ENCODE measurements at regions not wholly inside any gene's neighbourhood (a gene's known extent, or its start where the extent isn't known, plus 50 kb on each side); places are given as distances from the start of the nearest gene placed in this dataset.

- TF ChIP-seq CTCF (IDR thresholded peaks at IDR 0.05; ENCODE audit: poor library complexity, severe bottlenecking) (no peak), EP300 (conservative IDR thresholded peaks at IDR 0.05; ENCODE audit: poor library complexity, severe bottlenecking) (no peak), EZH2 (IDR thresholded peaks at IDR 0.05; ENCODE audit: borderline replicate concordance, insufficient read depth, low read length, poor library complexity, severe bottlenecking) (no peak), SMC3 (conservative IDR thresholded peaks at IDR 0.05; ENCODE audit: poor library complexity) (no peak), TAF1 (IDR thresholded peaks at IDR 0.05; ENCODE audit: low read depth) (no peak), RAD21 (conservative IDR thresholded peaks at IDR 0.05) (no peak), POLR2AphosphoS5 (IDR thresholded peaks at IDR 0.05) (no peak), MXI1 (conservative IDR thresholded peaks at IDR 0.05; ENCODE audit: poor library complexity, severe bottlenecking) (no peak)
- TF ChIP-seq, protein P1, sequence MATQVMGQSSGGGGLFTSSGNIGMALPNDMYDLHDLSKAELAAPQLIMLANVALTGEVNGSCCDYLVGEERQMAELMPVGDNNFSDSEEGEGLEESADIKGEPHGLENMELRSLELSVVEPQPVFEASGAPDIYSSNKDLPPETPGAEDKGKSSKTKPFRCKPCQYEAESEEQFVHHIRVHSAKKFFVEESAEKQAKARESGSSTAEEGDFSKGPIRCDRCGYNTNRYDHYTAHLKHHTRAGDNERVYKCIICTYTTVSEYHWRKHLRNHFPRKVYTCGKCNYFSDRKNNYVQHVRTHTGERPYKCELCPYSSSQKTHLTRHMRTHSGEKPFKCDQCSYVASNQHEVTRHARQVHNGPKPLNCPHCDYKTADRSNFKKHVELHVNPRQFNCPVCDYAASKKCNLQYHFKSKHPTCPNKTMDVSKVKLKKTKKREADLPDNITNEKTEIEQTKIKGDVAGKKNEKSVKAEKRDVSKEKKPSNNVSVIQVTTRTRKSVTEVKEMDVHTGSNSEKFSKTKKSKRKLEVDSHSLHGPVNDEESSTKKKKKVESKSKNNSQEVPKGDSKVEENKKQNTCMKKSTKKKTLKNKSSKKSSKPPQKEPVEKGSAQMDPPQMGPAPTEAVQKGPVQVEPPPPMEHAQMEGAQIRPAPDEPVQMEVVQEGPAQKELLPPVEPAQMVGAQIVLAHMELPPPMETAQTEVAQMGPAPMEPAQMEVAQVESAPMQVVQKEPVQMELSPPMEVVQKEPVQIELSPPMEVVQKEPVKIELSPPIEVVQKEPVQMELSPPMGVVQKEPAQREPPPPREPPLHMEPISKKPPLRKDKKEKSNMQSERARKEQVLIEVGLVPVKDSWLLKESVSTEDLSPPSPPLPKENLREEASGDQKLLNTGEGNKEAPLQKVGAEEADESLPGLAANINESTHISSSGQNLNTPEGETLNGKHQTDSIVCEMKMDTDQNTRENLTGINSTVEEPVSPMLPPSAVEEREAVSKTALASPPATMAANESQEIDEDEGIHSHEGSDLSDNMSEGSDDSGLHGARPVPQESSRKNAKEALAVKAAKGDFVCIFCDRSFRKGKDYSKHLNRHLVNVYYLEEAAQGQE (IDR thresholded peaks at IDR 0.05; ENCODE audit: borderline replicate concordance) = no peak
Observed at GRCh38 chr2:166545473-166545872, 51.4 kb upstream of the SCN7A start.
